Neutrophil (primary cell): ENCODE measurements at regions not wholly inside any gene's neighbourhood (a gene's known extent, or its start where the extent isn't known, plus 50 kb on each side); places are given as distances from the start of the nearest gene placed in this dataset.
"Not testable (repeated sequence)": the region's sequence is repeated elsewhere in the genome, so short reads cannot be mapped to it uniquely, and the experiment has no call there.

Experiments used
- H3K27ac ChIP-seq: fragments of 200-600 bp; sonication (generic); 2 replicates; pipeline ENCODE4 v1.5.1; 2016; ENCODE audit warnings: mild to moderate bottlenecking, moderate library complexity
- H3K27me3 ChIP-seq: fragments of 200-600 bp; sonication (generic); 2 replicates; pipeline ENCODE4 v1.6.0; 2016; ENCODE audit warnings: mild to moderate bottlenecking
- H3K36me3 ChIP-seq: fragments of 200-600 bp; sonication (generic); 2 replicates; pipeline ENCODE4 v1.5.1; 2017
- H3K4me1 ChIP-seq, 2 experiments: fragments of 200-600 bp in 1 of 2; sonication (generic) in 1 of 2; 1 replicate in 1 of 2; 2 replicates in 1 of 2; pipeline versions ENCODE4 v1.5.1 to v1.6.1; 2013 to 2016; ENCODE audit warnings: low read depth in 1 of 2, low read length in 1 of 2, mild to moderate bottlenecking in 1 of 2, moderate library complexity in 1 of 2; ENCODE audit not compliant: control insufficient read depth in 1 of 2, insufficient read depth in 1 of 2
- H3K4me3 ChIP-seq, 2 experiments: fragments of 200-600 bp in 1 of 2; sonication (generic) in 1 of 2; 1 replicate in 1 of 2; 2 replicates in 1 of 2; pipeline ENCODE4 v1.5.1; 2013 to 2016; ENCODE audit warnings: low read depth in 1 of 2, low read length in 1 of 2, mild to moderate bottlenecking in 1 of 2, moderate library complexity in 1 of 2
- H3K9me3 ChIP-seq: fragments of 200-600 bp; sonication (generic); 2 replicates; pipeline ENCODE4 v1.5.1; 2016
- TF ChIP-seq, protein P1 (sequence below): fragments of 200-600 bp; sonication (generic); IDR thresholded peaks from 2 replicates; pipeline ENCODE4 v1.5.1; 2016; ENCODE audit warnings: antibody characterized with exemption

DNA sequence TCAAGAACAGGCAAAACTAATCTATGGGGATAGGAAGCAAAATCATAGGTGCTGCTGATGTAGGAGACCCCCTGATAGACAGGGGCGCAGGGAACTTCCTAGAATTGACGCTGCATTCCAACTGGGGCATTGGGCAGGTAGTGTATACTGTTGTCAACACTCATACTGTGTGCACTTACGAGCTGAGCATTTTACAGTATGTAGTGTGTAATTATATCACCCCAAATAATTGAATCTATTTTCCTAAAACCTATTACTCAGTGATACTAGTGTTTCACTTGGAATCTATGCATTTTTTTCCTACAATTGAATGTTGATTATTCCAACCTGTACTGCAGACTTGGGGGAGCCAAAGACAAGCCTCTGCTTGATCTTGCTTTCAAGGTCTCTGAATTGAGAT, 207.0 kb upstream of the PRKCQ start:
- Histone ChIP-seq H3K4me1 (no peaks in the 10 kb centered on the region), H3K36me3 (no peaks in the 10 kb centered on the region), H3K27me3 (peaks cover 22% of the 10 kb centered on the region), H3K4me3 (no peak overlapping the region), H3K27ac (no peak overlapping the region), H3K9me3 (no peaks in the 10 kb centered on the region)
- TF ChIP-seq, protein P1, sequence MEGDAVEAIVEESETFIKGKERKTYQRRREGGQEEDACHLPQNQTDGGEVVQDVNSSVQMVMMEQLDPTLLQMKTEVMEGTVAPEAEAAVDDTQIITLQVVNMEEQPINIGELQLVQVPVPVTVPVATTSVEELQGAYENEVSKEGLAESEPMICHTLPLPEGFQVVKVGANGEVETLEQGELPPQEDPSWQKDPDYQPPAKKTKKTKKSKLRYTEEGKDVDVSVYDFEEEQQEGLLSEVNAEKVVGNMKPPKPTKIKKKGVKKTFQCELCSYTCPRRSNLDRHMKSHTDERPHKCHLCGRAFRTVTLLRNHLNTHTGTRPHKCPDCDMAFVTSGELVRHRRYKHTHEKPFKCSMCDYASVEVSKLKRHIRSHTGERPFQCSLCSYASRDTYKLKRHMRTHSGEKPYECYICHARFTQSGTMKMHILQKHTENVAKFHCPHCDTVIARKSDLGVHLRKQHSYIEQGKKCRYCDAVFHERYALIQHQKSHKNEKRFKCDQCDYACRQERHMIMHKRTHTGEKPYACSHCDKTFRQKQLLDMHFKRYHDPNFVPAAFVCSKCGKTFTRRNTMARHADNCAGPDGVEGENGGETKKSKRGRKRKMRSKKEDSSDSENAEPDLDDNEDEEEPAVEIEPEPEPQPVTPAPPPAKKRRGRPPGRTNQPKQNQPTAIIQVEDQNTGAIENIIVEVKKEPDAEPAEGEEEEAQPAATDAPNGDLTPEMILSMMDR = no peak

DNA sequence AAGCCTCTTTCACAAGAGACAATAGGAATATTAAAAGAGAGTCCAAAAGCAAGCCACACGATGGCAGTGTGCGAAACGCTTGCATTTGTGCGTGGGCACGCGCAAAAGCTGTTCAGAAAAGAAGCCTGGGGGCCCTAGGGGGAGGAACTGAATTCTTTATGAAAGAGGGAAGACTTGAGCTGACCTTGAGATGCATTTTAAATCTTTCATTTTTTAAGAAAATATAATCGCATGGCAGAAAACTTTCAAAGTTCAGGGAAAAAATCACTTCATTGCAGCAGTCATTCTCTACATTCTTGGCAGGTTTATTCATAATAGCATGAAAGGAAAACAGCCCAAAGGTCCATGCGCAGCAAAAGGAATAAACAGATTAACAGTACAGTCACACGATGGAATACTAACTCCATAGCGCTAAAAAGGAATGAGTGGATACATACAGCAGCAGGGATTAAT, 206.5 kb upstream of the PRKCQ start:
- H3K4me1 ChIP-seq = no peaks in the 10 kb centered on the region
- H3K9me3 ChIP-seq = no peaks in the 10 kb centered on the region
- H3K4me3 ChIP-seq = no peak overlapping the region
- TF ChIP-seq, protein P1 = no peak
- no peak overlapping the region for H3K27ac ChIP-seq
- no peaks in the 10 kb centered on the region for H3K36me3 ChIP-seq
- peaks cover 18% of the 10 kb centered on the region for H3K27me3 ChIP-seq

DNA sequence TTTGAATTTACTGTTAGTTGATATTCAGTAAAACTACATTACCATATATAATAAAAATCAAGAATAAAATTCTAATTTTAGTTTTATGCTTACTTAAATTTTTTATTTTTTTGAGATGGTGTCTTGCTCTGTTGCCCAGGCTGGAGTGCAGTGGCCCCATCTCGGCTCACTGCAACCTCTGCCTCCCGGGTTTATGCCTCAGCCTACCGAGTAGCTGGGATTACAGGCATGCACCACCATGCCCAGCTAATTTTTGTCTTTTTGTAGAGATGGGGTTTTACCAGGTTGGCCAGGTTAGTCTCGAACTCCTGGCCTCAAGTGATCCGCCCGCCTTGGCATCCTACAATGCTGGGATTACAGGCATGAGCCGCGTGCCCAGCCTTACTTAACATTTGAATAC, 204.4 kb upstream of the PRKCQ start:
- not testable (repeated sequence) for H3K36me3 ChIP-seq, H3K4me3 ChIP-seq, H3K9me3 ChIP-seq, H3K27ac ChIP-seq, H3K4me1 ChIP-seq, H3K27me3 ChIP-seq

DNA sequence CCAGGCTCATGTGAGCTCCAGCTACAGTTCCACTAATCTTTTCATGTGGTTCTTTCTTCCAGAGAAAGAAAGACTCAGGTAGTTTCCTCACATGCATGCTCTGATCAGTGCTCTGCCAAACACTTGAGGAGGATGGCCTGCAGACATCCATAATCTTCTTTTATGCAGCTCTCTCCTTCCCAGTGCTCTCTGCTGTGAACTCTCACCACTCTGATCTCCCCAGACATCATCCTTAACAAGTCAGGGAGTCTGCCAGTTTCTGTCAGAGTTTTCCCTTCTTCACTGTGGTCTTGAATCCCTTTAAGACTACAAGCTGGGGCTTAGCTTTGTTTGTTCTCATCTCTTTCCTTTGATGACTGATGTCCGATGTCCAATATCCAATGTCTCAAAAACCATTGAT, 203.4 kb upstream of the PRKCQ start:
- TF ChIP-seq, protein P1 = no peak

DNA sequence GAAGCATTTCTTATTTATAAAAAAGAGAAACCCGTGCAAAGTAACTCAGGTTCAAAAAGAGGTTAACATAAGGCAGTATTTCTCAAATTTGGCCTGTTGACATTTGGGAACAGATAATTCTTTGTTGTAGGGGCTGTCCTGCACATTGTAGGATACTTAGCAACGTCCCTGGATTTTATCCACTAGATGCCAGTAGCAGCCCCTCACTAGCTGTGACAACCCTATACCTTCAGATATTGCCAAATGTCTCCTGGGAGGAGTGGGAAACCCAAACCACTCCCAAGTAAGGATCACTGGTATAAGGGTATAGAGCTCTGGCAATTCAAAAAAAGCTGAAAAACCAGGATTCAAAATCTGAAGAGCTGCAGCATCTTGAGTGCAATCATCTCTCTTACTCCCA, 202.3 kb upstream of the PRKCQ start:
- TF ChIP-seq, protein P1 = no peak
- no peak overlapping the region for H3K27ac ChIP-seq
- no peaks in the 10 kb centered on the region for H3K36me3 ChIP-seq
- no peak overlapping the region for H3K4me3 ChIP-seq
- no peaks in the 10 kb centered on the region for H3K4me1 ChIP-seq
- H3K27me3 ChIP-seq = peaks cover 5% of the 10 kb centered on the region
- H3K9me3 ChIP-seq = no peaks in the 10 kb centered on the region

More for the DNA sequence above, 203.4 kb upstream of the PRKCQ start:
- Histone ChIP-seq H3K27ac (no peak overlapping the region), H3K36me3 (no peaks in the 10 kb centered on the region), H3K9me3 (no peaks in the 10 kb centered on the region), H3K4me1 (no peaks in the 10 kb centered on the region), H3K27me3 (peaks cover 5% of the 10 kb centered on the region), H3K4me3 (no peak overlapping the region)

DNA sequence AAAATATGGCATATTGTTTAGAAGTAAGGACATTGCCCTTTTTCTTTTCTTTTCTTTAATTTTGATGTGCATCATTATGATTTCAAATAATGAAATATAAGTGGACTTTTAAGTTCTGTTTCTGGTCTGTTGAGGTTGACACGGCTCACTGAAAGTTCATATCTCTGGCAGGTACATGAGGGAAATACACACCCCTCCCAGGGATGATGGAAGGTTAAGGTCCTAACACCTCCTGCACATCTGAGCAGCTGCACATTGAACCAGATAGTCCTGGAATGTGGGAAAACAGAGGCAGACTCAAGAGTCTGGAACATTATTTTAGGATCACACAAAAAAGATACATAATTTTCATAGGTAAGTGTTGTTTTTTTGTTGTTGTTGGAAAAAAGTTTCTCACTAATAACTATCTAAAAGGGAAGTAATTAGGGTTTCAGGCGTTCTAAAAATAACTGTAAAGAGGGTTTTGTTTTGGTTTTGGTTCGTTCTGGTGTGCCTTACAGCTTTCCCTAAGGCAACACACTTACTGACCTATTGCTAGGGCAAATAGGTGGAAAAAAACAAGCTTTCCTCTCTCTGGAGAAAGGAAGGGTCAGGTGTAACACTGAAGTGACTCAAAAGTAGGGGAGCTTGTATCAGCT, 201.2 kb upstream of the PRKCQ start:
- TF ChIP-seq, protein P1 = no peak
- H3K27ac ChIP-seq = no peak overlapping the region
- H3K9me3 ChIP-seq = no peaks in the 10 kb centered on the region
- H3K4me3 ChIP-seq = no peak overlapping the region
- H3K4me1 ChIP-seq = no peaks in the 10 kb centered on the region
- peaks cover 2% of the 10 kb centered on the region for H3K27me3 ChIP-seq
- no peaks in the 10 kb centered on the region for H3K36me3 ChIP-seq
